Ishikawa (cell line): ENCODE measurements at regions not wholly inside any gene's neighbourhood (a gene's known extent, or its start where the extent isn't known, plus 50 kb on each side); places are given as distances from the start of the nearest gene placed in this dataset.

ENCODE experiments used
- CEBPB ChIP-seq: IDR thresholded peaks from 2 replicates; pipeline ENCODE4 v1.6.1; 2012
- CREB1 ChIP-seq: IDR thresholded peaks from 2 replicates; pipeline ENCODE4 v1.6.1; 2012; ENCODE audit warnings: low read depth
- EGR1 ChIP-seq: IDR thresholded peaks from 2 replicates; pipeline ENCODE4 v1.6.1; 2012
- EP300 ChIP-seq: IDR thresholded peaks from 2 replicates; pipeline ENCODE4 v1.6.1; 2012; ENCODE audit warnings: borderline replicate concordance
- FOXM1 ChIP-seq: IDR thresholded peaks from 2 replicates; pipeline ENCODE4 v1.6.1; 2012; ENCODE audit warnings: low read depth, borderline replicate concordance
- MAX ChIP-seq: IDR thresholded peaks from 2 replicates; pipeline ENCODE4 v1.6.1; 2012
- RAD21 ChIP-seq: IDR thresholded peaks from 2 replicates; pipeline ENCODE4 v1.6.1; 2012; ENCODE audit warnings: low read depth
- TAF1 ChIP-seq: IDR thresholded peaks from 2 replicates; pipeline ENCODE4 v1.6.1; 2012; ENCODE audit warnings: low read depth, mild to moderate bottlenecking
- YY1 ChIP-seq: IDR thresholded peaks from 2 replicates; pipeline ENCODE4 v1.6.1; 2012; ENCODE audit warnings: low read depth

DNA sequence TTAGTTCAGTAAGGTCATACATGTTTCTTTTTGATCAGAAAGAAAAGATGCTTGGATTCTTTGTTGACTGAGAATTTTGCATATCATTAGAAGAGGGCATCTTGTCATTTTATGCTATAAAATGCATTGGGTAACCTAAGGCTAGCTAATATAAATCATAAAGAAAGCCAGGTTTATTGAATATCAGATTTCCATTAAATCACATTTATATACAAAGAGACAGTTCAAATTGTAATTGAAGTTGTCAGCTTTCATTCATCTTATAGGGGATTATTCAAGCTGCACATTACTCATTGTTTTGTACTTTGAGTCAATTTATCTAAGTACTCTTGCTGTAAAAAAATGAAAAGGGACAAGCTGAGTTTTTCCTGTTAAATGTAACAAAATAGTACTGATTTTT is 259.1 kb upstream of the CDH12 start:
- TF ChIP-seq CEBPB (no peak), EP300 (no peak), TAF1 (no peak), YY1 (no peak), FOXM1 (no peak), CREB1 (no peak), EGR1 (no peak), MAX (no peak), RAD21 (no peak)
